Middle frontal gyrus (tissue), 1 donor: ENCODE measurements at regions not wholly inside any gene's neighbourhood (a gene's known extent, or its start where the extent isn't known, plus 50 kb on each side); places are given as distances from the start of the nearest gene placed in this dataset.

Source experiments
- DNase-seq: peaks from one replicate; pipeline ENCODE4 v3.0.0-alpha.2; 2015; ENCODE audit warnings: low spot score; ENCODE audit errors: extremely low spot score

GRCh38 chr5:107088907-107089306 lies 581.8 kb downstream of the EFNA5 start:
- no peak for DNase-seq

DNA sequence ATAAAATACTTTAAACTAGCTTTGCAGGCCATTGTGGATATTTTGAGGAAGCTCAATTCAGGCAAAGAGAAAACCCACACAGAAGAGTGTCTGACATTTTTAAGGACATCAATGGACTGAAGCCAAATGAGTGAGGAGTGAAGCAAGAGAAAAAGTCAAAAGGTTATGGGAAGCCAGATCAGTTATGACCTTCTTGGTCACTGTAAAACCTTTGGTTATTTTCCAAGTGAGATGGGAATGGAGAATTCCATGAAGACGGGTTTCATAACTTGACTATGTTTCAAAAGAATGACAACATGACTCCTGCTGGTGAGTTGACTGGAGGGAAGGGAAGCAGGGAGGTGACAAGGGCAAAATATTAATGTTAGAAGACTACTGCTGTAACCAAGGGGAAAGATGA lies 585.2 kb downstream of the EFNA5 start:
- no peak for DNase-seq

- no peak for DNase-seq
These were observed 595.7 kb downstream of the EFNA5 start for GRCh38 chr5:107074996-107075395.

- no peak for DNase-seq
These were observed 597.8 kb downstream of the EFNA5 start for GRCh38 chr5:107072967-107073366.

- DNase-seq, result no peak
These were observed 598.3 kb downstream of the EFNA5 start for GRCh38 chr5:107072440-107072839.

DNA sequence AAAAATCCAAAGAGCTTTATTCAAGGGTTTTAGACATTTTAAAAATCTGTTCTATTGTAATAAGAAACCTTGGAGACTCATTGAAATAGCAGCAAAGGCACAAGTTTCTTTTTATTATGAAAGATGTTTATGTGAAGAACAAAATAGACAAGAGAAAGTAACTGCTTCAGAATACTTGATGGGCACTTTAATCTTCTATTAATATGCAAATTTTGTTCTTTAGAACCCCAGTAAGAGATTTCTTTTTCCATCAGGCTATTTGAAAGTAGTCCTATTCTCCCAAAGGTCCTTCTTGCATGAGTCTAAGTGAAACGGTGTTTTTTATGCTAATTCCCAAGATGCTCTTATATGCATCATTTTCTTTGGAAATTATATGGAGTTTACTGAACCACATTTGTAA lies 602.0 kb downstream of the EFNA5 start:
- DNase-seq, result no peak

DNA sequence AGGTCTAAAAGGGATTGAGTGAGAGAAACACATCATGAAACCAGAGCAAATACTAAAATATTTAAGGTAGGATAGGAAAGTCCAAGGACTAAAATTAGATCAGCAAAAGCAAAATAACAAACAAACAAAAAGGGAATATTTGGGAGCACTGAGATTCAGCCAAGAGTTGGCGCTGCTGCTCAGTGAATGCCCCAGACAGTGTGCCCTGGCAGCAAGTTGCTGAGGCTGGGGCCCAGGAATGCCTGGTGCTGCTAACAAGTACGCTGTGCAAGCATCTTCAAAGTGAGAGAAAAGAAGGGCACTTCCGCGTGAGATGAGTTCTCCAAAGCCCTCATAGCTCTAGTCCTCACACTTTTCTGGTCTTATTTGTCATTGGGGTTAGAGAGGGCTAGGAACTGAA lies 603.3 kb downstream of the EFNA5 start:
- no peak for DNase-seq

DNA sequence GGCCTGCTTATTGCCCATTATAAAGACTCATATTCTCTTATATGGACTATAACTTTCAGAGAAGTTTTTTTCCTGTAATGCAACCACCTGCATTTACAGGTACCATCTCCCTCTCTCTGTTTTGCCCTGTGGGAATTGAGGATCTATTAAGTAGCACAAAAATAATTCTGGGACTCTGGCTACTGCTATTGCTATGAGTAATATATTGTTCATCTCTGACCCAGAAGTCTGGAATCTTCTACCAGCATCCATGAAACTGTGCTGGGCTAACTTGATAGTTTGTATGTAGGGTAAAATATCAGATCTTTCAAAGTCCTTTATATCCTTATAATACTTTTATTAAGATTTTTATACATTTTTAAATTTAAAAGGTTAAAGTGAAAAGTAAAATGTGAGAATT lies 607.2 kb downstream of the EFNA5 start:
- DNase-seq, result no peak

DNA sequence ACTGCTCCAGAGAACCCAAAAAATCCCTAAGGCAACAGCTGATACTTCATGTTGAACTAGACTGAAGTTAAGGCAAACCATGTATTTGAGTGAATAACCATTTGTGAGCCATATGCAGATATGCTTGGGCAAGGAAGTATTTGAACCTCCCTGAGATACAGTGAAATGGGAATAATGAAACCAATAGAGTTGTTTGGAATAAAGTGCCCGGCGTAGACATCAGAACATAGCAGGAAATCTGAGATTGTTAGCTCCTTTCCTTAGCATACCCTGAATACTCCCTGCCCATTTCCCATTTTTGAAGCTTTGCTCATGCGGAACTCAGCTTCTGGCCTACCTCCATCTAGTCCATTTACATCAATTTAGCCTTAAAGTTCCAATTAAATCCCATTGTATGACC lies 611.9 kb downstream of the EFNA5 start:
- no peak for DNase-seq

GRCh38 chr5:107058235-107058634 lies 612.5 kb downstream of the EFNA5 start:
- DNase-seq, result no peak

DNA sequence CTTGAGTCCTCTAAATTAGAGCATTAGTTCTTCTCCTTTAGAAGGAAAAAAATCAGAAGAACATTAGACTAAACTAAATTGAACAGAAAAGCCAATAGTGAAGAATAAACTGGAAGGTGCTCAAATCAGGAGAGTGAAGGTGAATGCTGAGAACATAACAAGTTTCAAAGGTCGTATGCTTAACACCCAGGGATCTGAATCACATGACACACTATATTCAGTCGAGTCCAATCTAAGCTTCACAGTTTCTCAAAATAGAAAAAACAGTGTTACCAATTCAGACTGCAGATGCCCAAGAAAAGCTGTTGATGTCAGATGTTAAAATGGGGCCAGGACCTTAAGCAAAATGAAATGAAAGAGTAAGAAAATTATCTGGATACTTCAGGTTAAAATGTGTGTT lies 614.5 kb downstream of the EFNA5 start:
- DNase-seq, result no peak

DNA sequence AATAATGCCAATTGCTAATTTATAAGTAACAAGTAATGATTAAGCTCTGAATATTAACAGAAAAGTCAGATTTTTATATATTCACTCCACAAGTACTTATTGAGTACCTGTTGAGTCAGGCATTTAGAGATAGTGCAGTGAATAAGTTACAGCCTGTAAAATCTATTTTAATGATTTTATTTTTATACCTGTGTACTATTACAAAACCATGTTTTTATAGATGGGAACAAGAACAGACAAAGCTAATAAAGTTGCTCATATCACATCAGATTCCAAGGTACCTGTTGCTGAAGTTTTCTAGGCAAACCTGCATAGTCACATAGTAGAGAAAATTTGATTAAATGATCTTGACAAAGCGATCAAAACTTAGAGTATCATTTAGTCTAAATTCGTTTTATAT lies 623.7 kb downstream of the EFNA5 start:
- no peak for DNase-seq

DNA sequence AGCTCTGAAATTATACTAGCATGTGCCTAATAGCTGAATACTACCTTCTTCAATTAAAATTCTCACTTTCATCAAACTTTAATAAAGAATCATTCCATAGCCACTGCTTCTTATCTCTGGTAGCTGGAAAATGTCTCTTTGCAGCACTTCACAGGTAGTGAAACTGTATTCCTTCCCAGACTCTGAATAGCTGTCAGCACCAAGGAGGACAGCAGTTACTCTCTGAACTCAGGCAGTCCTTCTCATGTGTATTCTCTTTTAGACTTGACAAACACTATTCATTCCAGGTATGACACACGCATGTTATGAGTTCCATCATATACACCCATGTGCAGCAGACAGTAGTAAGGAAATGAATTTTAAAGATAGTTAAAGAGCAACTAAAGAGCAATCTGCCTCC lies 627.1 kb downstream of the EFNA5 start:
- DNase-seq, result no peak

DNA sequence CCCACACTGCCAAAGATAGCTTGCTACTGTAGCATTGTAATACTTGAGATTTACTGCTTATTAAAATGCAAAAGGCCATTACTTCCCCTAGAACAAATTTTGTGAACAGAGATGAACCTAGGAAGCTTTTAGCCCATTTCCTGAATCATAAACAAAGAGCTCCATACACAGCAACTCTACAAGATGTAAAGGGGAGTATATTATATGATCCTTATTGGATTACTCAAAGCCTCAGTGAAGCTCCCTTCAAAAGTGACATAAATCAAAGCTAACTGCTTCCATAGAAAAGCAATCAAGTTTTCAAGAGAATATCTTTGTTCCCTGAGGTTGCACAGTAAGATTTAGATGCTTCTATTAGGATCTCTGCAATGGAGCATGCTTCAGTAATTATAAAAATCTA lies 629.8 kb downstream of the EFNA5 start:
- no peak for DNase-seq

DNA sequence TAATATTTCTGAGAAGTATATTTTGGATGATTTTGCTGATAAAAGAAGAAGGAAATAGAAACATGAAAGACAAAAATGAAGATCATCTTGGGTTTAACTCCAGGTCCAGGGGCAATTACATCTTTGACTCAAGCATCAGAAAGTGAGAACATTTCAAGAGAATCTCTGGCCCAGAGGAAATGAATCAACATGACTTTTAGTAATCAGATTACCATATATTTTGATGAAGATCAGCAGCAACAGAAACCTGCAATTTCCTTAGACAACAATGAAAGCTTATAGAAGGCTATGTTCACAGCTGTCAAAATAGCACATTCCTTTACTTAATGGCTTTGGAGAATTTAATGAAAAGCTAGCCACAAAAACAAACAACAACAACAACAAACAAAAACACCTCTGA lies 638.1 kb downstream of the EFNA5 start:
- no peak for DNase-seq

DNA sequence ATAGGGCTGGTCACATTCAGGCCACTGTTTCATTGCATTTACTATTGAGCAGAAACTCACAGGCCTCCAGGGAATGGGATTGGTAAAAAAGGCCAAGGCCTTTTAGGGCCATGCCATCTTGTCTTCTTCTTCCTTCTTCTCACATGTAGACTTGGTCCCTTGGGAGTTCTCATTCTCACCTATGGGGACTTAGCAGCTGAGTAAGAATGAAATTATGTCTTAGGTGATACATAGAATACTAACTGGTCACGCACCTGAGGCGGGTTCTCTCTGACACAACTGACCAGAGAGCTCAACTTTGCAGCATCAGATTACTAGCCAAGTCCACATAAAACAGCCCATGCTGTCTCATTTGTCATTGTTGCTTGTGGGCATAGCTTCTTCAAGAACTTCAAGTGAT lies 641.8 kb downstream of the EFNA5 start:
- DNase-seq, result no peak

GRCh38 chr5:107025712-107026497 lies 644.8 kb downstream of the EFNA5 start:
- DNase-seq, result no peak

- DNase-seq, result no peak
These were observed 647.0 kb downstream of the EFNA5 start for GRCh38 chr5:107023732-107024131.

DNA sequence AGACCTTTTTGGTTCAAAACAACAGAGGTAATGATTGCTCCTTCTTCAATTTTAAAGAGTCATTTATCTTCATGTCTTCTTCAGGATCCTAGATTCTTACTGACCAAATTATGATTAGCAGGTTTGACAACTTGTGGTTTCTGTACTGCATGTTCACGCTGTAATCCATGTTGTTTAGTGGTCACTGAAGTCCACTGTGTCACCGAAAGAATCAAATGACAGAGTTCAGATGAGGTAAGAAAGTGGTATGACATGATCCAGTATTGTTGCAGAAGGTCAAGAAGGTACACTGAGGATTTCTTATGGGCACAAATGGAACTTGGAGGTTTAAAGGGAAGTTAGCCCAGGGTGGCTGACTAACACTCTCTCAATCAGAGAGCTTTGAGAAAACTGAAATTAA lies 649.2 kb downstream of the EFNA5 start:
- DNase-seq, result no peak

DNA sequence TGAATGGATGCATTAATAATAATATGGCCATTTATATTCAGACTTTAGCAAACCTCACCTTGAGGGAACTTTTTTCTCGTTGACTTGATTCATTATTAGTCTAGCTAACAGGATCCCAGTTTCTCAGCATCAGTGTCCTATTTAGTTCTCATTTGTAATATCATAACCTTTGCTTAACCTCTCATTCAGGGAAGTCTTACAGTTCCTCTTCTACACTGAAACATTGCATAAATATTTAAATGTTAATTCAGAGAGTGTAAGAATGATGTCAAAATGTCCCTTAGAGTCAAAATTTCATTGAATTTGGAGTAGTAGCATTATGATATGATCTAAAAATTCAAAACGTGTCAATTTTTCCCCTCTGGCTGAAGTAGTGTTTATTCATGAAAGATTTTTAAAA lies 650.1 kb downstream of the EFNA5 start:
- no peak for DNase-seq

GRCh38 chr5:107017616-107018015 lies 653.1 kb downstream of the EFNA5 start:
- no peak for DNase-seq

- no peak for DNase-seq
These were observed 658.4 kb downstream of the EFNA5 start for GRCh38 chr5:107012371-107012770.

DNA sequence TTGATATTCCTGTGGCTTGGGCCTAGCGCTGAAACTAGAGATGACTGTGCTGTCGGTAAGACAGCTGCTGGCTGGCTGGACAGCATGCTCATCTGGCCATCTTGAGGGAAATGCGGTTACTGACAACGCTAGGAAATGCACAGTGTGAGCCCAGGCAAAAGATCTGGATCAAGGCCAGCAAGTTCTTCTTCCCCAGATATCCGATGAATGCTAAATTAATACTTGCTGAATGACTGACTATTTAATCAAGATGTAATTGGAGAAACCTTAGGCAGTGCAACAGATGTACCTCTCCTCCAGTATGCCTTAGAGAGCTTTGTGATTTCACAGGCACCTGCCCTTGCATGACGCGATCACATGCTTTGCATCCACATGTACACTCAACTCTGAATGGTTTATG lies 659.1 kb downstream of the EFNA5 start:
- no peak for DNase-seq

DNA sequence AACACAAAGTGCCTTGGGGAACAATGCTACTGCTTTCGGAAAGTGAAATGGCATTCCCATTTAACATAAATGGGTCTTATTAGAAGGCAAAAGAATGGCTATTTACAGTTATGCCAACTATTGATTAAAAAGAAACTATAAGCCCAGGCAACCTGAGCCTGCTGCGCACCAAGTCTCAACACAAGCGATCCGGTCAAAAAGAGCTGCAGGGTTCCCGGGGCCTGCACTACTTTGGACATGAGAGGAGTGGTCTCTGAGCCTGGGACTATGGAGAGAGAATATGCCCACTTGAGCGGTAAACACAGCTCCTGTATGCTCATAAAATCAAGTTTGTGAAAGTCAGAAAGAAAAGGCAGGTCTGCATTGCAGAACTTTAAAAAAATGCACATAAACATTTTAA lies 660.7 kb downstream of the EFNA5 start:
- DNase-seq, result no peak
